GM12873 (cell line): ENCODE measurements at regions not wholly inside any gene's neighbourhood (a gene's known extent, or its start where the extent isn't known, plus 50 kb on each side); places are given as distances from the start of the nearest gene placed in this dataset.

Experiments used
- CTCF ChIP-seq: IDR thresholded peaks from 2 replicates; pipeline ENCODE4 v1.5.1; 2012; ENCODE audit warnings: low read depth, mild to moderate bottlenecking, moderate library complexity, low read length, control low read depth; ENCODE audit not compliant: insufficient read depth; ENCODE audit errors: missing control alignments

GRCh38 chr10:33993917-33994316 lies 659.5 kb upstream of the NRP1 start:
- TF ChIP-seq CTCF, result no peak

- no peak for TF ChIP-seq CTCF
Observed at GRCh38 chr10:33991924-33992323, 657.5 kb upstream of the NRP1 start.

- TF ChIP-seq CTCF, result no peak
Observed at GRCh38 chr10:33986515-33986914, 652.0 kb upstream of the NRP1 start.

GRCh38 chr10:33986016-33986415 lies 651.5 kb upstream of the NRP1 start:
- no peak for TF ChIP-seq CTCF

GRCh38 chr10:33982995-33983394 lies 648.5 kb upstream of the NRP1 start:
- no peak for TF ChIP-seq CTCF

GRCh38 chr10:33981301-33981700 lies 646.8 kb upstream of the NRP1 start:
- TF ChIP-seq CTCF, result no peak

- TF ChIP-seq CTCF, result no peak
Observed at GRCh38 chr10:33979195-33979594, 644.7 kb upstream of the NRP1 start.
